GM21786 (cell line): ENCODE measurements at regions not wholly inside any gene's neighbourhood (a gene's known extent, or its start where the extent isn't known, plus 50 kb on each side); places are given as distances from the start of the nearest gene placed in this dataset.
"Not testable (repeated sequence)": the region's sequence is repeated elsewhere in the genome, so short reads cannot be mapped to it uniquely, and the experiment has no call there.

ENCODE experiments used
- ATAC-seq: cut with Tn5 transposase; IDR thresholded peaks from one replicate; pipeline ENCODE4 v1.9.1; 2021; ENCODE audit not compliant: unreplicated experiment

GRCh38 chr1:4166713-4167112, 266.6 kb upstream of the C1orf174 start:
- ATAC-seq = no peak

GRCh38 chr1:4169991-4170390, 269.9 kb upstream of the C1orf174 start:
- no peak for ATAC-seq

GRCh38 chr1:4170548-4171340, 270.7 kb upstream of the C1orf174 start:
- no peak for ATAC-seq

- no peak for ATAC-seq
Measured at GRCh38 chr1:4171480-4172450, 271.7 kb upstream of the C1orf174 start.

GRCh38 chr1:4172644-4173599, 272.9 kb upstream of the C1orf174 start:
- no peak for ATAC-seq

GRCh38 chr1:4173731-4174130, 273.7 kb upstream of the C1orf174 start:
- no peak for ATAC-seq

GRCh38 chr1:4174291-4175200, 274.5 kb upstream of the C1orf174 start:
- ATAC-seq = no peak

GRCh38 chr1:4175566-4176405, 275.7 kb upstream of the C1orf174 start:
- ATAC-seq = no peak

- ATAC-seq = no peak
Measured at GRCh38 chr1:4176841-4177240, 276.8 kb upstream of the C1orf174 start.

GRCh38 chr1:4177425-4178150, 277.5 kb upstream of the C1orf174 start:
- ATAC-seq = no peak

- ATAC-seq = no peak
Measured at GRCh38 chr1:4178501-4179113, 278.5 kb upstream of the C1orf174 start.

- ATAC-seq = no peak
Measured at GRCh38 chr1:4179914-4180735, 280.1 kb upstream of the C1orf174 start.

- not testable (repeated sequence) for ATAC-seq
Measured at GRCh38 chr1:4186486-4186885, 286.4 kb upstream of the C1orf174 start.

- ATAC-seq = no peak
Measured at GRCh38 chr1:4203501-4203900, 303.4 kb upstream of the C1orf174 start.

GRCh38 chr1:4207183-4207582, 307.1 kb upstream of the C1orf174 start:
- no peak for ATAC-seq

- ATAC-seq = no peak
Measured at GRCh38 chr1:4207842-4208692, 308.0 kb upstream of the C1orf174 start.
